ENCODE measurements at regions not wholly inside any gene's neighbourhood (a gene's known extent, or its start where the extent isn't known, plus 50 kb on each side); places are given as distances from the start of the nearest gene placed in this dataset.

GRCh38 chr5:157989296-157989695 lies 130.4 kb upstream of the CLINT1 start:
- TF ChIP-seq CTCF (IDR thresholded peaks at IDR 0.05) (no peak), POLR2AphosphoS5 (IDR thresholded peaks at IDR 0.05) (no peak), POLR2A (IDR thresholded peaks at IDR 0.05) (no peak), EP300 (IDR thresholded peaks at IDR 0.05) (no peak)
